H9 (cell line): ENCODE measurements at regions not wholly inside any gene's neighbourhood (a gene's known extent, or its start where the extent isn't known, plus 50 kb on each side); places are given as distances from the start of the nearest gene placed in this dataset.

Experiments used
- DNase-seq: peaks from one replicate; pipeline ENCODE4 v3.0.0-alpha.2; 2017
- H2AFZ ChIP-seq: one replicate; pipeline ENCODE4 v1.6.1; 2013; ENCODE audit warnings: mild to moderate bottlenecking, low read length, control low read depth, moderate library complexity
- H2AK5ac ChIP-seq: 2 replicates; pipeline ENCODE4 v1.6.1; 2013; ENCODE audit warnings: low read length, control low read depth, mixed read lengths; ENCODE audit not compliant: insufficient read length
- H2BK120ac ChIP-seq: one replicate; pipeline ENCODE4 v1.6.1; 2013; ENCODE audit warnings: low read depth, mild to moderate bottlenecking, low read length, control low read depth, inconsistent platforms; ENCODE audit not compliant: poor library complexity, severe bottlenecking
- H2BK12ac ChIP-seq: 2 replicates; pipeline ENCODE4 v1.6.1; 2013; ENCODE audit warnings: low read length, control low read depth, mixed read lengths, low read depth; ENCODE audit not compliant: insufficient read length
- H2BK15ac ChIP-seq: 2 replicates; pipeline ENCODE4 v1.6.1; 2013; ENCODE audit warnings: low read depth, low read length, control low read depth
- H2BK20ac ChIP-seq: one replicate; pipeline ENCODE4 v1.6.1; 2013; ENCODE audit warnings: low read depth, mild to moderate bottlenecking, low read length, control low read depth, inconsistent platforms; ENCODE audit not compliant: poor library complexity, severe bottlenecking
- H2BK5ac ChIP-seq: 2 replicates; pipeline ENCODE4 v1.6.1; 2013; ENCODE audit warnings: low read length, control low read depth, mixed read lengths; ENCODE audit not compliant: insufficient read length
- H3K14ac ChIP-seq: 2 replicates; pipeline ENCODE4 v1.6.1; 2013; ENCODE audit warnings: low read length, control low read depth; ENCODE audit not compliant: insufficient read depth
- H3K18ac ChIP-seq: 2 replicates; pipeline ENCODE4 v1.6.1; 2013; ENCODE audit warnings: low read depth, mild to moderate bottlenecking, mixed read lengths, low read length, control low read depth; ENCODE audit not compliant: insufficient read length
- H3K23ac ChIP-seq: 2 replicates; pipeline ENCODE4 v1.6.1; 2013; ENCODE audit warnings: low read length, control low read depth, mixed read lengths, low read depth; ENCODE audit not compliant: insufficient read length
- H3K23me2 ChIP-seq: 2 replicates; pipeline ENCODE4 v1.6.1; 2013; ENCODE audit warnings: low read depth, mild to moderate bottlenecking, mixed read lengths, low read length, control low read depth; ENCODE audit not compliant: insufficient read length, poor library complexity, severe bottlenecking
- H3K27ac ChIP-seq: 2 replicates; pipeline ENCODE4 v1.5.1; 2013; ENCODE audit warnings: low read length, control low read depth, mixed read lengths, low read depth; ENCODE audit not compliant: insufficient read length
- H3K27me3 ChIP-seq: 2 replicates; pipeline ENCODE4 v1.6.1; 2013; ENCODE audit warnings: low read length, control low read depth, inconsistent platforms; ENCODE audit not compliant: insufficient read depth
- H3K4ac ChIP-seq: 2 replicates; pipeline ENCODE4 v1.6.1; 2013; ENCODE audit warnings: low read depth, mild to moderate bottlenecking, control low read depth, inconsistent platforms, low read length, moderate library complexity
- H3K4me1 ChIP-seq: 2 replicates; pipeline ENCODE4 v1.6.1; 2013; ENCODE audit warnings: low read length, control low read depth, inconsistent platforms; ENCODE audit not compliant: insufficient read depth
- H3K4me2 ChIP-seq: 2 replicates; pipeline ENCODE4 v1.6.1; 2013; ENCODE audit warnings: low read length, control low read depth, mixed read lengths; ENCODE audit not compliant: insufficient read length, insufficient read depth
- H3K56ac ChIP-seq: 2 replicates; pipeline ENCODE4 v1.6.1; 2013; ENCODE audit warnings: low read depth, mild to moderate bottlenecking, mixed read lengths, low read length, control low read depth; ENCODE audit not compliant: insufficient read length
- H3K79me1 ChIP-seq: 2 replicates; pipeline ENCODE4 v1.6.1; 2013; ENCODE audit warnings: low read depth, mild to moderate bottlenecking, moderate library complexity, low read length, control low read depth, inconsistent platforms; ENCODE audit not compliant: insufficient read depth, poor library complexity, severe bottlenecking
- H3K79me2 ChIP-seq: 2 replicates; pipeline ENCODE4 v1.6.1; 2013; ENCODE audit warnings: low read length, control low read depth, inconsistent platforms; ENCODE audit not compliant: insufficient read depth
- H3K9ac ChIP-seq: 2 replicates; pipeline ENCODE4 v1.6.1; 2013; ENCODE audit warnings: low read length, control low read depth, mixed read lengths; ENCODE audit not compliant: insufficient read length; ENCODE audit errors: extremely low read depth
- H3K9me3 ChIP-seq: one replicate; pipeline ENCODE4 v1.6.1; 2013; ENCODE audit warnings: low read depth, low read length, inconsistent platforms; ENCODE audit not compliant: control insufficient read depth
- H3T11ph ChIP-seq: one replicate; pipeline ENCODE4 v1.6.1; 2013; ENCODE audit warnings: mild to moderate bottlenecking, low read length, control low read depth, inconsistent platforms
- H4K20me1 ChIP-seq: one replicate; pipeline ENCODE4 v1.6.1; 2013; ENCODE audit not compliant: control insufficient read depth, insufficient read length, insufficient read depth
- H4K5ac ChIP-seq: 2 replicates; pipeline ENCODE4 v1.6.1; 2013; ENCODE audit warnings: low read depth, mild to moderate bottlenecking, mixed read lengths, low read length, control low read depth; ENCODE audit not compliant: insufficient read length
- H4K8ac ChIP-seq: replicated peaks from 2 replicates; pipeline ENCODE4 v1.6.1; 2013; ENCODE audit warnings: low read length, control low read depth, mixed read lengths, low read depth; ENCODE audit not compliant: insufficient read length
- H4K91ac ChIP-seq: 2 replicates; pipeline ENCODE4 v1.6.1; 2013; ENCODE audit warnings: low read depth, mild to moderate bottlenecking, moderate library complexity, mixed read lengths, low read length, control low read depth; ENCODE audit not compliant: insufficient read length
- H3K27ac Mint-ChIP-seq, 3 experiments: 2 replicates in 2 of 3; 3 replicates in 1 of 3; pipeline ENCODE4 v1.8.0; 2020 to 2021; ENCODE audit warnings: mixed read lengths in 3 of 3, mild to moderate bottlenecking in 1 of 3, moderate library complexity in 1 of 3
- H3K27me3 Mint-ChIP-seq: 2 replicates; pipeline ENCODE4 v1.8.0; 2021; ENCODE audit warnings: low read depth, mild to moderate bottlenecking, moderate library complexity, mixed read lengths
- H3K36me3 Mint-ChIP-seq, 3 experiments: 2 replicates in 2 of 3; 3 replicates in 1 of 3; pipeline ENCODE4 v1.8.0; 2020 to 2021; ENCODE audit warnings: low read depth in 3 of 3, mixed read lengths in 3 of 3; ENCODE audit not compliant: insufficient read depth in 1 of 3
- H3K4me1 Mint-ChIP-seq, 2 experiments: 2 replicates each; pipeline ENCODE4 v1.8.0; 2020; ENCODE audit warnings: mixed read lengths in 2 of 2
- H3K4me3 Mint-ChIP-seq, 2 experiments: 2 replicates in 1 of 2; 3 replicates in 1 of 2; pipeline ENCODE4 v1.8.0; 2020 to 2021; ENCODE audit warnings: mild to moderate bottlenecking in 2 of 2, mixed read lengths in 2 of 2, moderate library complexity in 1 of 2
- H3K9me3 Mint-ChIP-seq, 2 experiments: 2 replicates in 1 of 2; 3 replicates in 1 of 2; pipeline ENCODE4 v1.8.0; 2020; ENCODE audit warnings: mild to moderate bottlenecking in 2 of 2, mixed read lengths in 2 of 2, moderate library complexity in 1 of 2
- CTCF ChIP-seq: fragments of 200-600 bp; sonication (generic); conservative IDR thresholded peaks from 3 replicates; pipeline ENCODE4 v1.8.0; 2021; ENCODE audit warnings: antibody characterized with exemption, mild to moderate bottlenecking
- WGBS: extraction: QIAGEN DNeasy Blood & Tissue Kit; methylation state at CpG from one replicate; pipeline ENCODE4 v1.1.7; 2013; ENCODE audit warnings: missing lambda C conversion rate, low lambda C conversion rate, mixed read lengths; ENCODE audit not compliant: insufficient read length; ENCODE audit errors: extremely low coverage; 5-methylcytosine and 5-hydroxymethylcytosine counted together

GRCh38 chr3:174346141-174346540 lies 513.0 kb upstream of the NAALADL2 start:
- H3K4me1 Mint-ChIP-seq: no peaks in the 10 kb centered on the region
- H3K27ac Mint-ChIP-seq: no peak overlapping the region
- no peaks in the 10 kb centered on the region for H3K27me3 Mint-ChIP-seq
- no peak overlapping the region for H4K8ac ChIP-seq
- no peaks in the 10 kb centered on the region for H4K20me1 ChIP-seq
- whole genome bisulfite sequencing: no CpG with 5 or more reads among the region's 2 CpGs
- peaks cover 11 to 15% of the 10 kb centered on the region in 2 experiments; a peak in 4 of 5 replicates for H3K9me3 Mint-ChIP-seq
- H3K4me1 ChIP-seq: no peaks in the 10 kb centered on the region
- TF ChIP-seq CTCF: no peak
- no peak overlapping the region for H4K91ac ChIP-seq
- H3T11ph ChIP-seq: no peak overlapping the region
- H4K5ac ChIP-seq: no peak overlapping the region
- H2BK20ac ChIP-seq: no peak overlapping the region
- no peak overlapping the region for H2BK5ac ChIP-seq
- H3K23ac ChIP-seq: no peak overlapping the region
- H3K18ac ChIP-seq: no peak overlapping the region
- H2BK120ac ChIP-seq: no peak overlapping the region
- H3K14ac ChIP-seq: no peak overlapping the region
- H3K56ac ChIP-seq: no peak overlapping the region
- peaks cover 5% of the 10 kb centered on the region for H3K9me3 ChIP-seq
- H3K79me1 ChIP-seq: no peaks in the 10 kb centered on the region
- no peak overlapping the region for H2AFZ ChIP-seq
- no peak overlapping the region for H3K27ac ChIP-seq
- H2BK12ac ChIP-seq: no peak overlapping the region
- peaks cover 7 to 15% (median 14%) of the 10 kb centered on the region in 3 experiments; a peak in 6 of 7 replicates for H3K36me3 Mint-ChIP-seq
- no peak overlapping the region for H3K9ac ChIP-seq
- H2AK5ac ChIP-seq: no peak overlapping the region
- no peak overlapping the region for H3K4me2 ChIP-seq
- no peaks in the 10 kb centered on the region for H3K79me2 ChIP-seq
- no peaks in the 10 kb centered on the region for H3K27me3 ChIP-seq
- no peak overlapping the region for H3K4me3 Mint-ChIP-seq
- no peak overlapping the region for H3K4ac ChIP-seq
- no peaks in the 10 kb centered on the region for H3K23me2 ChIP-seq
- DNase-seq: no peak
- no peak overlapping the region for H2BK15ac ChIP-seq
